ENCODE measurements at regions not wholly inside any gene's neighbourhood (a gene's known extent, or its start where the extent isn't known, plus 50 kb on each side); places are given as distances from the start of the nearest gene placed in this dataset.

DNA sequence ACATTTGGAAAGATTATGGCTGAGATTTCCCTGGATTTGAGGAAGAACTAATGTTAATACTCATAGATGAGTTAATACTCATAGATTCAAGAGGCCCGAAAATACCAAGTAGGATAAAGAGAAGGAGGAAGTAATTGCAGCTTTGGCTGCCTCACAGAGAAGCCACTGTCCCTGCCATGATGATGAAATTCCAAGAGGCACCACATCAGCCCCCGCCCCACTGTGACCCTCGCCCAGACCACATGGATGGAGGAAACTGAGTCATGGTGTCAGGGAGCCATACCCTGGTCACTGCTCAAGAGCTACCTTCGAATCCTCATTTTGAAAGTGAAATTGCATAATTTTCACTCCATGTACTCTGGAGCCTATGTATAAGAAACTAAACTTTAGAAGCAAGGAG is 57.6 kb upstream of the SLC22A11 start:
- TF ChIP-seq, protein P1, sequence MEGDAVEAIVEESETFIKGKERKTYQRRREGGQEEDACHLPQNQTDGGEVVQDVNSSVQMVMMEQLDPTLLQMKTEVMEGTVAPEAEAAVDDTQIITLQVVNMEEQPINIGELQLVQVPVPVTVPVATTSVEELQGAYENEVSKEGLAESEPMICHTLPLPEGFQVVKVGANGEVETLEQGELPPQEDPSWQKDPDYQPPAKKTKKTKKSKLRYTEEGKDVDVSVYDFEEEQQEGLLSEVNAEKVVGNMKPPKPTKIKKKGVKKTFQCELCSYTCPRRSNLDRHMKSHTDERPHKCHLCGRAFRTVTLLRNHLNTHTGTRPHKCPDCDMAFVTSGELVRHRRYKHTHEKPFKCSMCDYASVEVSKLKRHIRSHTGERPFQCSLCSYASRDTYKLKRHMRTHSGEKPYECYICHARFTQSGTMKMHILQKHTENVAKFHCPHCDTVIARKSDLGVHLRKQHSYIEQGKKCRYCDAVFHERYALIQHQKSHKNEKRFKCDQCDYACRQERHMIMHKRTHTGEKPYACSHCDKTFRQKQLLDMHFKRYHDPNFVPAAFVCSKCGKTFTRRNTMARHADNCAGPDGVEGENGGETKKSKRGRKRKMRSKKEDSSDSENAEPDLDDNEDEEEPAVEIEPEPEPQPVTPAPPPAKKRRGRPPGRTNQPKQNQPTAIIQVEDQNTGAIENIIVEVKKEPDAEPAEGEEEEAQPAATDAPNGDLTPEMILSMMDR (IDR thresholded peaks at IDR 0.05) = no peak
- TF ChIP-seq EZH2 (IDR thresholded peaks at IDR 0.05) = no peak
